ENCODE measurements at regions not wholly inside any gene's neighbourhood (a gene's known extent, or its start where the extent isn't known, plus 50 kb on each side); places are given as distances from the start of the nearest gene placed in this dataset.

DNA sequence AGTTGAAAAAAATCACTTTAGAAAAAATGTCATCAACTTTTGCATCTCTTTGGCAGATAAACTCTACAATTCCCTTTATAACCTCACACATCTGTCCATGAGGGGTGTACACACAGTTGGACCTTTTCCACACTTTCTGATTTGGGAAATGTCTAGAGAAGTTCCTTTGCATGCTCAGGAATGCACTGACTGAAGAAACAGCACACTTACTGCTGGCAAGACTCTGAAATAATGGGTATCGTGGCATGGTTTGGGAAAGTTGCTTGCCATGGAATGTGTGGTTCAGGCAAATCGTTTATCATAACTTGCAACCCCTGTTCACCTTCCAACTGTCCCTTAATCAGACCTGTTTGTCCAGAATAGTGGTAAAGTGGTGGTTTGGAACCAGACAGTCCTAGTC lies 135.3 kb upstream of the TGFBR2 start:
- Histone ChIP-seq H4K20me1 (ENCODE audit: insufficient read depth) (no peaks in the 10 kb centered on the region), H3K27me3 (ENCODE audit: insufficient read depth, low read depth, low read length) (no peaks in the 10 kb centered on the region), H3K79me2 (replicated peaks; ENCODE audit: insufficient read depth, low read length) (no peaks in the 10 kb centered on the region), H3K27ac (ENCODE audit: low read length) (no peak overlapping the region), H3K4me3 (ENCODE audit: low read length) (no peak overlapping the region), H3K4me2 (ENCODE audit: low read length) (no peak overlapping the region), H3F3A (ENCODE audit: insufficient read depth, low read length, poor library complexity, severe bottlenecking) (no peaks in the 10 kb centered on the region), H3K9me2 (ENCODE audit: insufficient read depth, low read length) (no peaks in the 10 kb centered on the region), H3K36me3 (ENCODE audit: insufficient read depth, low read length) (no peaks in the 10 kb centered on the region), H2AFZ (ENCODE audit: low read depth, low read length) (no peak overlapping the region), H3K9me3 (ENCODE audit: low read length) (no peaks in the 10 kb centered on the region), H3K9ac (ENCODE audit: low read length) (no peak overlapping the region)
- no peak for TF ChIP-seq RAD21 (conservative IDR thresholded peaks at IDR 0.05)
- TF ChIP-seq, protein P1, sequence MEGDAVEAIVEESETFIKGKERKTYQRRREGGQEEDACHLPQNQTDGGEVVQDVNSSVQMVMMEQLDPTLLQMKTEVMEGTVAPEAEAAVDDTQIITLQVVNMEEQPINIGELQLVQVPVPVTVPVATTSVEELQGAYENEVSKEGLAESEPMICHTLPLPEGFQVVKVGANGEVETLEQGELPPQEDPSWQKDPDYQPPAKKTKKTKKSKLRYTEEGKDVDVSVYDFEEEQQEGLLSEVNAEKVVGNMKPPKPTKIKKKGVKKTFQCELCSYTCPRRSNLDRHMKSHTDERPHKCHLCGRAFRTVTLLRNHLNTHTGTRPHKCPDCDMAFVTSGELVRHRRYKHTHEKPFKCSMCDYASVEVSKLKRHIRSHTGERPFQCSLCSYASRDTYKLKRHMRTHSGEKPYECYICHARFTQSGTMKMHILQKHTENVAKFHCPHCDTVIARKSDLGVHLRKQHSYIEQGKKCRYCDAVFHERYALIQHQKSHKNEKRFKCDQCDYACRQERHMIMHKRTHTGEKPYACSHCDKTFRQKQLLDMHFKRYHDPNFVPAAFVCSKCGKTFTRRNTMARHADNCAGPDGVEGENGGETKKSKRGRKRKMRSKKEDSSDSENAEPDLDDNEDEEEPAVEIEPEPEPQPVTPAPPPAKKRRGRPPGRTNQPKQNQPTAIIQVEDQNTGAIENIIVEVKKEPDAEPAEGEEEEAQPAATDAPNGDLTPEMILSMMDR (IDR thresholded peaks at IDR 0.05; ENCODE audit: poor library complexity, severe bottlenecking): no peak
- no peak for TF ChIP-seq EP300 (conservative IDR thresholded peaks at IDR 0.05; ENCODE audit: poor library complexity, severe bottlenecking)
- TF ChIP-seq, protein P2, sequence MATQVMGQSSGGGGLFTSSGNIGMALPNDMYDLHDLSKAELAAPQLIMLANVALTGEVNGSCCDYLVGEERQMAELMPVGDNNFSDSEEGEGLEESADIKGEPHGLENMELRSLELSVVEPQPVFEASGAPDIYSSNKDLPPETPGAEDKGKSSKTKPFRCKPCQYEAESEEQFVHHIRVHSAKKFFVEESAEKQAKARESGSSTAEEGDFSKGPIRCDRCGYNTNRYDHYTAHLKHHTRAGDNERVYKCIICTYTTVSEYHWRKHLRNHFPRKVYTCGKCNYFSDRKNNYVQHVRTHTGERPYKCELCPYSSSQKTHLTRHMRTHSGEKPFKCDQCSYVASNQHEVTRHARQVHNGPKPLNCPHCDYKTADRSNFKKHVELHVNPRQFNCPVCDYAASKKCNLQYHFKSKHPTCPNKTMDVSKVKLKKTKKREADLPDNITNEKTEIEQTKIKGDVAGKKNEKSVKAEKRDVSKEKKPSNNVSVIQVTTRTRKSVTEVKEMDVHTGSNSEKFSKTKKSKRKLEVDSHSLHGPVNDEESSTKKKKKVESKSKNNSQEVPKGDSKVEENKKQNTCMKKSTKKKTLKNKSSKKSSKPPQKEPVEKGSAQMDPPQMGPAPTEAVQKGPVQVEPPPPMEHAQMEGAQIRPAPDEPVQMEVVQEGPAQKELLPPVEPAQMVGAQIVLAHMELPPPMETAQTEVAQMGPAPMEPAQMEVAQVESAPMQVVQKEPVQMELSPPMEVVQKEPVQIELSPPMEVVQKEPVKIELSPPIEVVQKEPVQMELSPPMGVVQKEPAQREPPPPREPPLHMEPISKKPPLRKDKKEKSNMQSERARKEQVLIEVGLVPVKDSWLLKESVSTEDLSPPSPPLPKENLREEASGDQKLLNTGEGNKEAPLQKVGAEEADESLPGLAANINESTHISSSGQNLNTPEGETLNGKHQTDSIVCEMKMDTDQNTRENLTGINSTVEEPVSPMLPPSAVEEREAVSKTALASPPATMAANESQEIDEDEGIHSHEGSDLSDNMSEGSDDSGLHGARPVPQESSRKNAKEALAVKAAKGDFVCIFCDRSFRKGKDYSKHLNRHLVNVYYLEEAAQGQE (IDR thresholded peaks at IDR 0.05; ENCODE audit: borderline replicate concordance): no peak
- no peak for TF ChIP-seq SMC3 (conservative IDR thresholded peaks at IDR 0.05; ENCODE audit: poor library complexity)
- TF ChIP-seq TAF1 (IDR thresholded peaks at IDR 0.05; ENCODE audit: low read depth): no peak
- TF ChIP-seq EZH2 (IDR thresholded peaks at IDR 0.05; ENCODE audit: borderline replicate concordance, insufficient read depth, low read length, poor library complexity, severe bottlenecking): no peak
- no peak for TF ChIP-seq MXI1 (conservative IDR thresholded peaks at IDR 0.05; ENCODE audit: poor library complexity, severe bottlenecking)
- TF ChIP-seq POLR2AphosphoS5 (IDR thresholded peaks at IDR 0.05): no peak

DNA sequence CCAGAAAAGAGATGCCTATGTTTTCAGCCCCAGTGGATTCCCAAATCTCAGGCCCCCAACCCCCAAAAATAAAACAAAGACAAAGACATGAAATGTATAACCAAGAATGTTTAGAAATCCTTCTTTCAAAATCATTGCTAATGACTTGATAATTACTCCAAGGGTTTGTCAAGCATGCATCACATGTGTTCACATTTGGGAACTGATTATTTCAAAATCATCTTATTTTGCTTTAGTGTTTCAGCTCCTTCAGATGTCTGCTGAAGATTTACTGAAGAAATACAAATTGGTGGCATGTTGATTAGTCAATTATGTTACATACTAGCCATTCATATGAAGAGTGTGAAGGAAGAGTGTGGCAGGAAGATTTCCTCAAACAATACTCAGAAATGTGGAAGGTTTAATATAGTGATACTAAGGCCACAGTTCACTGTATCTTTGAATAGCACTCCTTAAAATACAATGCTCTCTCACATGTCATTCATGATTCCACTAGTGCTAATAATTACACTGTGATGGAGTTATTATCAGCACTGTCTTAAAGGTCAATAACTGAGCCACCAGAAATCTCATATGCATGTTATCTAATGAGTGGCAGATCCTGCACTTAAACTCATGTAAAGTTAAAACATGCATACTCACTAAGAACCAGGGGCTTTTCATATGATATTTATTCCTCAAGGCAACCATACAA lies 134.5 kb upstream of the TGFBR2 start:
- Histone ChIP-seq H3K9me3 (ENCODE audit: low read length) (no peaks in the 10 kb centered on the region), H2AFZ (ENCODE audit: low read depth, low read length) (no peak overlapping the region), H3K9ac (ENCODE audit: low read length) (no peak overlapping the region), H4K20me1 (ENCODE audit: insufficient read depth) (no peaks in the 10 kb centered on the region), H3K79me2 (replicated peaks; ENCODE audit: insufficient read depth, low read length) (no peaks in the 10 kb centered on the region), H3K36me3 (ENCODE audit: insufficient read depth, low read length) (no peaks in the 10 kb centered on the region), H3K4me3 (ENCODE audit: low read length) (no peak overlapping the region), H3F3A (ENCODE audit: insufficient read depth, low read length, poor library complexity, severe bottlenecking) (no peaks in the 10 kb centered on the region), H3K27ac (ENCODE audit: low read length) (no peak overlapping the region), H3K27me3 (ENCODE audit: insufficient read depth, low read depth, low read length) (no peaks in the 10 kb centered on the region), H3K4me2 (ENCODE audit: low read length) (no peak overlapping the region), H3K9me2 (ENCODE audit: insufficient read depth, low read length) (no peaks in the 10 kb centered on the region)
- no peak for TF ChIP-seq EZH2 (IDR thresholded peaks at IDR 0.05; ENCODE audit: borderline replicate concordance, insufficient read depth, low read length, poor library complexity, severe bottlenecking)
- TF ChIP-seq EP300 (conservative IDR thresholded peaks at IDR 0.05; ENCODE audit: poor library complexity, severe bottlenecking): no peak
- TF ChIP-seq, protein P1 (IDR thresholded peaks at IDR 0.05; ENCODE audit: poor library complexity, severe bottlenecking): no peak
- no peak for TF ChIP-seq POLR2AphosphoS5 (IDR thresholded peaks at IDR 0.05)
- TF ChIP-seq TAF1 (IDR thresholded peaks at IDR 0.05; ENCODE audit: low read depth): no peak
- no peak for TF ChIP-seq MXI1 (conservative IDR thresholded peaks at IDR 0.05; ENCODE audit: poor library complexity, severe bottlenecking)
- no peak for TF ChIP-seq SMC3 (conservative IDR thresholded peaks at IDR 0.05; ENCODE audit: poor library complexity)

Measured in neural cell (in vitro differentiated cells).